ENCODE measurements at regions not wholly inside any gene's neighbourhood (a gene's known extent, or its start where the extent isn't known, plus 50 kb on each side); places are given as distances from the start of the nearest gene placed in this dataset.

DNA sequence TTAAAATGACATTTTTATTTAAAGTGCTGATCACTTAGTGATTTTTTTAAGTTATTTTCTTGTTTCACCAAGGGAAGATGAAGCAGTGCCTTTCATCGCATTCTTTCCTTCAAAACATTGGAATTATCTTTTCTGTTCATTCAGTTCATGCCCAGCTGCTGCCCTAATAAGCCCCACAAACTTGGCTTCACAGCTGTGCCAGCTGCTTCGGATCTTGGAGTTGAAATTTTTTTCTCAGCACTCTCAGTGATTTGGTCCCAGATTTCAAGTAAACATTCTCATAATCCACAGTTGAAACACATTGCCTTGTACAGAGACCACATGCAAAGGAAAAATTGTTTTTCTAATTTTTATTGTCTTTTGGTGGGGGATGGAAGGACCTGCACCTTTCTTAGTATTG lies 353.3 kb upstream of the LRP1B start:
- no peak for TF ChIP-seq POLR2A (IDR thresholded peaks at IDR 0.05; ENCODE audit: low read length)
- no peak for TF ChIP-seq GATA1 (IDR thresholded peaks at IDR 0.05; ENCODE audit: low read depth, low read length)
